Hematopoietic multipotent progenitor cell treated with erythropoietin and hydrocortisone succinate and interleukin-3 and kit ligand, for 6 days (in vitro differentiated cells): ENCODE measurements at regions not wholly inside any gene's neighbourhood (a gene's known extent, or its start where the extent isn't known, plus 50 kb on each side); places are given as distances from the start of the nearest gene placed in this dataset.

Experiments used
- DNase-seq: peaks from one replicate; pipeline ENCODE4 v3.0.0-alpha.2; 2015

GRCh38 chr1:239835946-239836440, 255.7 kb upstream of the FMN2 start:
- no peak for DNase-seq

GRCh38 chr1:239840336-239840735, 251.3 kb upstream of the FMN2 start:
- DNase-seq, result no peak

GRCh38 chr1:239840790-239841189, 250.9 kb upstream of the FMN2 start:
- DNase-seq, result no peak

- DNase-seq, result no peak
These were observed 250.1 kb upstream of the FMN2 start for GRCh38 chr1:239841631-239842030.

- no peak for DNase-seq
These were observed 248.1 kb upstream of the FMN2 start for GRCh38 chr1:239843541-239843940.

GRCh38 chr1:239844833-239845232, 246.8 kb upstream of the FMN2 start:
- DNase-seq, result no peak

- no peak for DNase-seq
These were observed 236.8 kb upstream of the FMN2 start for GRCh38 chr1:239854922-239855321.

GRCh38 chr1:239856067-239856466, 235.6 kb upstream of the FMN2 start:
- no peak for DNase-seq

GRCh38 chr1:239856924-239857323, 234.8 kb upstream of the FMN2 start:
- no peak for DNase-seq

GRCh38 chr1:239858057-239858456, 233.6 kb upstream of the FMN2 start:
- peak; percentile 8 for DNase-seq

- no peak for DNase-seq
These were observed 233.2 kb upstream of the FMN2 start for GRCh38 chr1:239858529-239858928.

- peak; percentile 16 for DNase-seq
These were observed 229.7 kb upstream of the FMN2 start for GRCh38 chr1:239861985-239862384.

- no peak for DNase-seq
These were observed 223.4 kb upstream of the FMN2 start for GRCh38 chr1:239868058-239868832.

GRCh38 chr1:239870194-239870593, 221.5 kb upstream of the FMN2 start:
- DNase-seq, result no peak

GRCh38 chr1:239872626-239873025, 219.1 kb upstream of the FMN2 start:
- DNase-seq, result no peak

GRCh38 chr1:239874831-239875230, 216.9 kb upstream of the FMN2 start:
- DNase-seq, result no peak

- no peak for DNase-seq
These were observed 212.1 kb upstream of the FMN2 start for GRCh38 chr1:239879321-239880170.

- DNase-seq, result no peak
These were observed 208.7 kb upstream of the FMN2 start for GRCh38 chr1:239882967-239883366.

- DNase-seq, result no peak
These were observed 206.9 kb upstream of the FMN2 start for GRCh38 chr1:239884796-239885195.

GRCh38 chr1:239886266-239886665, 205.4 kb upstream of the FMN2 start:
- no peak for DNase-seq

- no peak for DNase-seq
These were observed 203.0 kb upstream of the FMN2 start for GRCh38 chr1:239888639-239889038.

GRCh38 chr1:239891621-239892358, 199.9 kb upstream of the FMN2 start:
- DNase-seq, result peak; percentile 85

- DNase-seq, result no peak
These were observed 199.1 kb upstream of the FMN2 start for GRCh38 chr1:239892602-239893001.
